Gastroesophageal sphincter (tissue), 4 donors: ENCODE measurements at regions not wholly inside any gene's neighbourhood (a gene's known extent, or its start where the extent isn't known, plus 50 kb on each side); places are given as distances from the start of the nearest gene placed in this dataset.
"Not testable (repeated sequence)": the region's sequence is repeated elsewhere in the genome, so short reads cannot be mapped to it uniquely, and the experiment has no call there.

Source experiments
- ATAC-seq: fragments of 150-250 bp; one replicate; pipeline ENCODE4 v1.9.1; 2016; ENCODE audit warnings: mild to moderate bottlenecking, moderate library complexity
- H3K27ac ChIP-seq, 4 donors: fragments of 200-600 bp; sonication (generic) in 3 of 4; 1 replicate in 3 of 4; 2 replicates in 1 of 4; pipeline ENCODE4 v1.5.1; 2016 to 2019
- H3K27me3 ChIP-seq: fragments of 200-600 bp; sonication (generic); one replicate; pipeline ENCODE4 v1.5.1; 2019
- H3K36me3 ChIP-seq, 2 donors: fragments of 200-600 bp; sonication (generic); one replicate each; pipeline ENCODE4 v1.5.1; 2019; ENCODE audit warnings: control low read depth in 1 of 2
- H3K4me1 ChIP-seq, 3 donors: fragments of 200-600 bp; sonication (generic); 1 replicate in 2 of 3; 2 replicates in 1 of 3; pipeline ENCODE4 v1.5.1; 2016 to 2019; ENCODE audit warnings: control low read depth in 2 of 3
- H3K4me3 ChIP-seq, 2 donors: fragments of 200-600 bp; sonication (generic); one replicate each; pipeline ENCODE4 v1.5.1; 2019; ENCODE audit warnings: mild to moderate bottlenecking in 1 of 2, moderate library complexity in 1 of 2
- H3K9me3 ChIP-seq, 3 donors: fragments of 200-600 bp; sonication (generic); one replicate each; pipeline ENCODE4 v1.5.1; 2017 to 2019; ENCODE audit warnings: control low read depth in 2 of 3
- EP300 ChIP-seq: sonication (generic); formaldehyde crosslinking; IDR thresholded peaks from one replicate; pipeline ENCODE4 v1.6.1; 2017; ENCODE audit warnings: antibody characterized with exemption, mild to moderate bottlenecking
- POLR2A ChIP-seq, 2 donors: fragments of 450-650 bp; IDR thresholded peaks; one replicate each; pipeline ENCODE4 v1.6.1; 2017; ENCODE audit warnings: antibody characterized with exemption in 2 of 2, mild to moderate bottlenecking in 2 of 2, moderate library complexity in 1 of 2
- POLR2AphosphoS5 ChIP-seq: sonication (generic); formaldehyde crosslinking; IDR thresholded peaks from one replicate; pipeline ENCODE4 v1.6.1; 2017; ENCODE audit warnings: antibody characterized with exemption
- WGBS, 2 donors: methylation state at CpG; one replicate each; pipeline ENCODE4 v1.1.5; 2018; ENCODE audit warnings: low coverage in 1 of 2; 5-methylcytosine and 5-hydroxymethylcytosine counted together
- TF ChIP-seq, protein P1 (sequence below), 4 experiments: fragments of 200-600 bp in 2 of 4; fragments of 450-650 bp in 2 of 4; sonication (generic) in 1 of 4; IDR thresholded peaks; one replicate each; pipeline ENCODE4 v1.5.1; 2017 to 2019; ENCODE audit warnings: antibody characterized with exemption in 4 of 4, mild to moderate bottlenecking in 2 of 4, moderate library complexity in 2 of 4

DNA sequence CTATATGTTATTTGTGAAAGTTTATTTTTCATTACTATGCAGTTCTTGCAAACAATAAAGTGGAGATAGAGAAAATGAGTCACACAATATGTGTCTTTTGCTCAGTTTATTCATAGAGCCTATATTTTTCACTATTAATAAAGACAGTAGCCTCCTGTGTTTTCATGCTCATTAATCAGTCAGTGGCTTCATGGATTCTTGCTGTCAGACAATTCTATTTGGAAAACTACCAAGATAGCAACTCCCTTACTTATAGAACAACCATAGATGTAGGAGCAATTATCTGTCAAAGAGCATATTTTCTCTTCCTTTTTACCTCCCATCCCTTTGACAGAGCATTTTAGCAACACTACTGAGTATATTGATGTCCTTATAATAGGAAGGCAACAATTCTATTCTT lies 132.7 kb upstream of the CALCR start:
- no peak for TF ChIP-seq POLR2A (IDR thresholded peaks at IDR 0.05)
- TF ChIP-seq EP300: no peak
- TF ChIP-seq, protein P1, sequence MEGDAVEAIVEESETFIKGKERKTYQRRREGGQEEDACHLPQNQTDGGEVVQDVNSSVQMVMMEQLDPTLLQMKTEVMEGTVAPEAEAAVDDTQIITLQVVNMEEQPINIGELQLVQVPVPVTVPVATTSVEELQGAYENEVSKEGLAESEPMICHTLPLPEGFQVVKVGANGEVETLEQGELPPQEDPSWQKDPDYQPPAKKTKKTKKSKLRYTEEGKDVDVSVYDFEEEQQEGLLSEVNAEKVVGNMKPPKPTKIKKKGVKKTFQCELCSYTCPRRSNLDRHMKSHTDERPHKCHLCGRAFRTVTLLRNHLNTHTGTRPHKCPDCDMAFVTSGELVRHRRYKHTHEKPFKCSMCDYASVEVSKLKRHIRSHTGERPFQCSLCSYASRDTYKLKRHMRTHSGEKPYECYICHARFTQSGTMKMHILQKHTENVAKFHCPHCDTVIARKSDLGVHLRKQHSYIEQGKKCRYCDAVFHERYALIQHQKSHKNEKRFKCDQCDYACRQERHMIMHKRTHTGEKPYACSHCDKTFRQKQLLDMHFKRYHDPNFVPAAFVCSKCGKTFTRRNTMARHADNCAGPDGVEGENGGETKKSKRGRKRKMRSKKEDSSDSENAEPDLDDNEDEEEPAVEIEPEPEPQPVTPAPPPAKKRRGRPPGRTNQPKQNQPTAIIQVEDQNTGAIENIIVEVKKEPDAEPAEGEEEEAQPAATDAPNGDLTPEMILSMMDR (IDR thresholded peaks at IDR 0.05): no peak
- TF ChIP-seq POLR2AphosphoS5: no peak
- no peaks in the 10 kb centered on the region for H3K36me3 ChIP-seq
- H3K27me3 ChIP-seq: no peaks in the 10 kb centered on the region
- H3K9me3 ChIP-seq: no peaks in the 10 kb centered on the region
- H3K4me1 ChIP-seq: no peaks in the 10 kb centered on the region
- H3K27ac ChIP-seq: no peak overlapping the region
- ATAC-seq: no peak
- H3K4me3 ChIP-seq: no peak overlapping the region

DNA sequence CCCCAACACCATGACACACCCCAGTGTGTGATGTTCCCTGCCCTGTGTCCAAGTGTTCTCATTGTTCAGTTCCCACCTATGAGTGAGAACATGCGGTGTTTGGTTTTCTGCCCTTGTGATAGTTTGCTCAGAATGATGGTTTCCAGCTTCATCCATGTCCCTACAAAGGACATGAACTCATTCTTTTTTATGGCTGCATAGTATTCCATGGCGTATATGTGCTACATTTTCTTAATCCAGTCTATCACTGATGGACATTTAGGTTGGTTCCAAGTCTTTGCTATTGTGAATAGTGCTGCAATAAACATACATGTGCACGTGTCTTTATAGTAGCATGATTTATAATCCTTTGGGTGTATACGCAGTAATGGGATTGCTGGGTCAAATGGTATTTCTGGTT lies 131.6 kb upstream of the CALCR start:
- H3K9me3 ChIP-seq, ATAC-seq, H3K36me3 ChIP-seq, H3K27ac ChIP-seq, H3K4me1 ChIP-seq, H3K4me3 ChIP-seq, H3K27me3 ChIP-seq: not testable (repeated sequence)
- 66 to 90% methylated on average over 4 of the region's 4 CpGs for WGBS, 2 donors

DNA sequence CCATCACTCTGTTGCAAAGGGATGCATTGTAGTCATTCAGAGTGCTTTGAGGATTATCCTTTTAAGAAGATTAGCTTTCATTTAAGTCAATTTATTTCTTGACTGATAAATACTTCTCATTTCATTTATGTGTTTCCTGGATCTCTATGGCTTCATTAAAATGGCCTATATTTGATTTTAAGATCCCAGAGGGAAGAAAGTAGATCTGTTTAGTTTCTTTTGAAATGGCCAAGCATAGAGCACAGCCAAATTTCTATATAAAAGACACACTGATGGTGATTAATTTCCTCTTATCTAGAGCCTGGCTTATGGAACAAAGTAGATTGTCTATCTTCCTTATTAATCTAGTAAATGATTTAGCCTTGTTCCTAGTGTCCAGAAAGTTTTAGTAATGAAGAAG lies 129.7 kb upstream of the CALCR start:
- no peaks in the 10 kb centered on the region for H3K4me1 ChIP-seq
- ATAC-seq: no peak
- no peak for TF ChIP-seq POLR2AphosphoS5
- TF ChIP-seq, protein P1 (IDR thresholded peaks at IDR 0.05): no peak
- TF ChIP-seq POLR2A (IDR thresholded peaks at IDR 0.05): no peak
- TF ChIP-seq EP300: no peak

DNA sequence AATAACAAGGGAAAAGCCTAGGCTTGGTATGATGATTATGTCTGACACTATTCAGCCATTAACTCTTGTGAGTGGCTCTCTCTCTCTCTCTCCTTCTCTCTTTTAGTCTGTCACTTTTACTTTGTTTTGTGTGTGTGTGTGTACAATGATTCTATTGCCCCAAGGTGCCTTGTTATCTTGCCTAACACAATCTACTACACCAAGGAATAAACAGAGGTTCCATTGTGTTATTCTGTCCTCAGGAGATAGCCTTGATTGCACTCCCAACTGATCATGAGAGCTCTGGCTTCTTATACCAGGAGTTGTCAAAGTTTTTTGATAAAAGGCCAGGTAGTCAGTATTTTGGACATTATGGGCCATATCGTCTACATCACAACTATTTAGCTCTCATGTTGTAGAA lies 123.4 kb upstream of the CALCR start:
- TF ChIP-seq POLR2A (IDR thresholded peaks at IDR 0.05) (no peak), POLR2AphosphoS5 (no peak), EP300 (no peak)
- TF ChIP-seq, protein P1 (IDR thresholded peaks at IDR 0.05): no peak
- no peaks in the 10 kb centered on the region for H3K4me1 ChIP-seq
- no peaks in the 10 kb centered on the region for H3K36me3 ChIP-seq
- no peak overlapping the region for H3K4me3 ChIP-seq
- no peaks in the 10 kb centered on the region for H3K9me3 ChIP-seq
- WGBS, 2 donors: 80% methylated on average over 1 of the region's 1 CpG; no CpG with 5 or more reads in 1 of the 2 donors
- no peaks in the 10 kb centered on the region for H3K27me3 ChIP-seq
- ATAC-seq: no peak
- no peak overlapping the region for H3K27ac ChIP-seq

More for the DNA sequence above, 129.7 kb upstream of the CALCR start:
- no peaks in the 10 kb centered on the region for H3K36me3 ChIP-seq
- no peak overlapping the region for H3K4me3 ChIP-seq
- H3K27ac ChIP-seq: no peak overlapping the region
- no peaks in the 10 kb centered on the region for H3K27me3 ChIP-seq
- no peaks in the 10 kb centered on the region for H3K9me3 ChIP-seq

DNA sequence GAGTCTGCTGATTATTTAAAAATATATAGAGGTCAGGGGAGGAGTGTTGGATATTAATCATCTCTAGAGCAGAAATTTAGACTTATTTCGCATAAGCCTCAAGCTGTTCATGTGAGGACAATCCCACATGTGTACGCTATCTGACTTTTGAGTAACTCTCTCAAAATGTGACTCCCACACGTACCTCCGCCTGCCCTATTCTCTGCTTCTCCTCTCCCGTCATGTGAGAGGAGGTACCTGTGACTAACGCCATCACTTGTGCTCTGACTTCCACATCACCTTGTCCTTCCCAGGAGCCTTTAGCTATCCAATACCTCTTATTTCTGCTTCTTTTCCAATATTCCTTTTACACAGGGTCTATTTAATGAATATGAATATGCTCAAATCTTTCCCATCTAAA lies 119.3 kb upstream of the CALCR start:
- WGBS, 2 donors: 77 to 81% methylated on average over 6 of the region's 6 CpGs
- TF ChIP-seq POLR2A (IDR thresholded peaks at IDR 0.05): no peak
- TF ChIP-seq, protein P1 (IDR thresholded peaks at IDR 0.05): no peak
- no peak for TF ChIP-seq POLR2AphosphoS5
- no peak for TF ChIP-seq EP300
- ATAC-seq: no peak
- Histone ChIP-seq H3K36me3 (no peaks in the 10 kb centered on the region), H3K27ac (no peak overlapping the region), H3K4me1 (no peaks in the 10 kb centered on the region), H3K27me3 (no peaks in the 10 kb centered on the region), H3K4me3 (no peak overlapping the region), H3K9me3 (no peaks in the 10 kb centered on the region)

DNA sequence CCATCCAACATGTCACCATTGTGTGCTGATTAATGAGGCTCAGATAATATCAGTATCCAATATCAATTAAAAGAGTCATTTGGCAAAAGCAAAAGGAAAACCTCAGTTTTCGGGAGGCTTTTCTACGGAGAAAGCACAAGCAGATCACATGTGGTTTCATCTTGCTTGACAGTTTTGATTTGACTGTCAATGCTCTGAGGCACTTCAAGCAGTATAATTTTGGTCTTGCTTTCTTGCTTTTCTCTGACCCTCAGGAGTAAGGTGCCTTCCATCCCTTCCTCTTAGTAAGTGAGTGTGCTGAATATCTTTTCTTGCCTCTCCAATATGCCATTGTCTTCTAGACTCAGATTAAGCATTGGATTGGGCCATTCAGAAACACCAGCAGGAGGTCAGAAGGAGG lies 115.5 kb upstream of the CALCR start:
- H3K27ac ChIP-seq: no peak overlapping the region
- no peaks in the 10 kb centered on the region for H3K27me3 ChIP-seq
- ATAC-seq: no peak
- TF ChIP-seq POLR2A (IDR thresholded peaks at IDR 0.05) (no peak), EP300 (no peak)
- TF ChIP-seq, protein P1 (IDR thresholded peaks at IDR 0.05): no peak
- WGBS, 2 donors: 79 to 87% methylated on average over 2 of the region's 2 CpGs
- H3K9me3 ChIP-seq: no peaks in the 10 kb centered on the region
- H3K4me1 ChIP-seq: no peaks in the 10 kb centered on the region
- H3K4me3 ChIP-seq: no peak overlapping the region
- H3K36me3 ChIP-seq: no peaks in the 10 kb centered on the region
